Suprapubic skin (tissue), 4 donors: ENCODE measurements at regions not wholly inside any gene's neighbourhood (a gene's known extent, or its start where the extent isn't known, plus 50 kb on each side); places are given as distances from the start of the nearest gene placed in this dataset.

Experiments
- DNase-seq, 2 donors: peaks; one replicate each; pipeline ENCODE4 v3.0.0-alpha.2; 2019; ENCODE audit warnings: low spot score in 2 of 2
- H3K27ac ChIP-seq: fragments of 200-600 bp; sonication (generic); one replicate; pipeline ENCODE4 v1.5.1; 2019
- H3K27me3 ChIP-seq: fragments of 200-600 bp; sonication (generic); one replicate; pipeline ENCODE4 v1.5.1; 2019
- H3K36me3 ChIP-seq: fragments of 200-600 bp; sonication (generic); one replicate; pipeline ENCODE4 v1.5.1; 2019
- H3K4me1 ChIP-seq: fragments of 200-600 bp; sonication (generic); one replicate; pipeline ENCODE4 v1.5.1; 2019
- H3K4me3 ChIP-seq: fragments of 200-600 bp; sonication (generic); one replicate; pipeline ENCODE4 v1.5.1; 2019; ENCODE audit warnings: mild to moderate bottlenecking
- H3K9me3 ChIP-seq: fragments of 200-600 bp; sonication (generic); one replicate; pipeline ENCODE4 v1.5.1; 2019
- EP300 ChIP-seq: sonication (generic); formaldehyde crosslinking; IDR thresholded peaks from one replicate; pipeline ENCODE4 v1.6.1; 2017; ENCODE audit warnings: antibody characterized with exemption
- POLR2A ChIP-seq, 2 donors: fragments of 450-650 bp; IDR thresholded peaks; one replicate each; pipeline ENCODE4 v1.6.1; 2017; ENCODE audit warnings: antibody characterized with exemption in 2 of 2, mild to moderate bottlenecking in 2 of 2, moderate library complexity in 2 of 2
- POLR2AphosphoS5 ChIP-seq, 3 donors: sonication (generic); formaldehyde crosslinking; IDR thresholded peaks; one replicate each; pipeline ENCODE4 v1.6.1; 2017; ENCODE audit warnings: antibody characterized with exemption in 3 of 3
- WGBS: methylation state at CpG from one replicate; pipeline ENCODE4 v1.1.5; 2018; 5-methylcytosine and 5-hydroxymethylcytosine counted together
- TF ChIP-seq, protein P1 (sequence below), 2 donors: fragments of 200-600 bp in 1 of 2; fragments of 450-650 bp in 1 of 2; sonication (generic) in 1 of 2; IDR thresholded peaks; one replicate each; pipeline ENCODE4 v1.5.1; 2016 to 2019; ENCODE audit warnings: antibody characterized with exemption in 2 of 2, mild to moderate bottlenecking in 1 of 2, moderate library complexity in 1 of 2

DNA sequence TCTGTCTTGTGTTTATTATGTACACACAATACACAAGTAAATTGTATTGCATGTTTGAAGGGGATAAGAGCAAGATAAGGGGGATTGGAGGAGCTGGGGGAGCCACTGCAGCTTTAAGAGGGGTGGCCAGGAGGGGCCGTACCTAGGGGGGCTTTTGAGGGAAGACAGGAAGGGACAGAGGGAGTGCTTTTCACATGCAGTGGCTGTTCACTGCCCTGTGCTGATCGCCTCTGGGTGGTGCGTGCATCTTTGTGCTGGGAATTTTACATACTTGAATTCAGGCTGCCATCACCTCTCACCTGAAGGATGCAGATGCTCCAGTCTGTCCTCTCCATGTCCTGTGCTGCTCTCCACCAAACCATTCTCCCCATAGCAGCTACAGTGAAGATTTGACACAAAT is 179.5 kb downstream of the PTPRU start:
- TF ChIP-seq POLR2A (IDR thresholded peaks at IDR 0.05) (no peak), POLR2AphosphoS5 (IDR thresholded peaks at IDR 0.05) (no peak)
- no peaks in the 10 kb centered on the region for H3K4me1 ChIP-seq
- H3K4me3 ChIP-seq: no peak overlapping the region
- DNase-seq: no peak
- no peak overlapping the region for H3K27ac ChIP-seq
- H3K36me3 ChIP-seq: no peaks in the 10 kb centered on the region
- 36% methylated on average over 3 of the region's 3 CpGs for WGBS
- H3K9me3 ChIP-seq: no peaks in the 10 kb centered on the region
- peaks cover 19% of the 10 kb centered on the region for H3K27me3 ChIP-seq

DNA sequence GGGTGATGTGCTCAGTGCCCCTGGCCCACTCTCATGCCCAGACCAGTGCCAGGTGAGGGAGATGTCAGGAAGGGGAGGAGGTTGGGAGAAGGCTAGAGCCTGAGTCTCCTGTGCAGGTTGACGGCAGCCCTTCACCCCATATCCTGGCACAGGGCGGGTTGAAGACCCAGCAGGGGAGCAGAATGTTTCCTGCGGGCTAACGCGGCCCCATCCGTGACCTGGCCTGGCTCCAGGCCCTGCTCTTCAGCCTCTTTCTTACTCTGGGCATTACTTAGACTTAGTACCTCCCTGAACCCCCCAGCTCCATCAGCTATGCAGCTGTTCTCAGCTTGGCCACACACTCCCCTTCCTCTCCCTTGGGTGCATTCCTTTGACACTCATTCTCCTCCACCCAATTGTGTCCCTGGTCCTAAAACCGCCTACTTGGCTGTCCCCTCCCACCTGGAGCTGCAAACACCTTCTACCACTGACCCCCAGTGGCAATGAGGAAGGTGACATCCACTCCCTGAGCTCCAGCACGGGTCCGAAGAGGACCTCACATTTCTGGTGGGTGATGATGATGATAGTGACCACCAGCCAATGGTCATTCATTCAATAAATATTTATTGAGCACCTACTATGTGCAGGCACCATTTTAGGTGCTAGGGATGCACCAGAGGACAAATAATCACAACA is 179.0 kb downstream of the PTPRU start:
- Histone ChIP-seq H3K4me1 (no peaks in the 10 kb centered on the region), H3K9me3 (no peaks in the 10 kb centered on the region), H3K4me3 (no peak overlapping the region), H3K27me3 (peaks cover 19% of the 10 kb centered on the region), H3K36me3 (no peaks in the 10 kb centered on the region), H3K27ac (no peak overlapping the region)
- TF ChIP-seq, protein P1, sequence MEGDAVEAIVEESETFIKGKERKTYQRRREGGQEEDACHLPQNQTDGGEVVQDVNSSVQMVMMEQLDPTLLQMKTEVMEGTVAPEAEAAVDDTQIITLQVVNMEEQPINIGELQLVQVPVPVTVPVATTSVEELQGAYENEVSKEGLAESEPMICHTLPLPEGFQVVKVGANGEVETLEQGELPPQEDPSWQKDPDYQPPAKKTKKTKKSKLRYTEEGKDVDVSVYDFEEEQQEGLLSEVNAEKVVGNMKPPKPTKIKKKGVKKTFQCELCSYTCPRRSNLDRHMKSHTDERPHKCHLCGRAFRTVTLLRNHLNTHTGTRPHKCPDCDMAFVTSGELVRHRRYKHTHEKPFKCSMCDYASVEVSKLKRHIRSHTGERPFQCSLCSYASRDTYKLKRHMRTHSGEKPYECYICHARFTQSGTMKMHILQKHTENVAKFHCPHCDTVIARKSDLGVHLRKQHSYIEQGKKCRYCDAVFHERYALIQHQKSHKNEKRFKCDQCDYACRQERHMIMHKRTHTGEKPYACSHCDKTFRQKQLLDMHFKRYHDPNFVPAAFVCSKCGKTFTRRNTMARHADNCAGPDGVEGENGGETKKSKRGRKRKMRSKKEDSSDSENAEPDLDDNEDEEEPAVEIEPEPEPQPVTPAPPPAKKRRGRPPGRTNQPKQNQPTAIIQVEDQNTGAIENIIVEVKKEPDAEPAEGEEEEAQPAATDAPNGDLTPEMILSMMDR (IDR thresholded peaks at IDR 0.05): no peak
- no peak for TF ChIP-seq EP300
- no peak for TF ChIP-seq POLR2A (IDR thresholded peaks at IDR 0.05)
- TF ChIP-seq POLR2AphosphoS5 (IDR thresholded peaks at IDR 0.05): no peak
- DNase-seq: no peak
- WGBS: 40% methylated on average over 9 of the region's 9 CpGs

DNA sequence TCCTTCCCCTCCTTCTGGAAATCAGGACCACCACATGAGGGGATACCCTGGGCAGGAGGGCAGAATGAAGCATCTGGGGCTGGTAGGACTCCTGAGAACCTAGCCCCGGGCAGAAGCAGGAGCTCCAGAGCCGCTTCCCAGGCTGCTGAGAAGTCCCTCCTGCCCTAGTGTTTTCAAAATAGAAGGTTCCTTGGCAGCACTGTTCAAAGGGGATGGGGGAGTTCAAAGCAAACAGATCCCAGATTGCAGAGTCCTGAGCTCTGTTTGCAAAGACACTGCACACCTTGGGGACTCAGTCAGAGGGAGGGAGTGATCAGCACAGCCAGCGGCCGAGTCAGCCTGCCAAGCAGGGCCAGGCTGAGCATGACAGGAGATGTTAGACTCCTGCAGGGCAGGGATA is 177.8 kb downstream of the PTPRU start:
- no peak for TF ChIP-seq POLR2A (IDR thresholded peaks at IDR 0.05)
- no peak for TF ChIP-seq POLR2AphosphoS5 (IDR thresholded peaks at IDR 0.05)
- TF ChIP-seq EP300: no peak
- TF ChIP-seq, protein P1 (IDR thresholded peaks at IDR 0.05): no peak
- H3K9me3 ChIP-seq: no peaks in the 10 kb centered on the region

DNA sequence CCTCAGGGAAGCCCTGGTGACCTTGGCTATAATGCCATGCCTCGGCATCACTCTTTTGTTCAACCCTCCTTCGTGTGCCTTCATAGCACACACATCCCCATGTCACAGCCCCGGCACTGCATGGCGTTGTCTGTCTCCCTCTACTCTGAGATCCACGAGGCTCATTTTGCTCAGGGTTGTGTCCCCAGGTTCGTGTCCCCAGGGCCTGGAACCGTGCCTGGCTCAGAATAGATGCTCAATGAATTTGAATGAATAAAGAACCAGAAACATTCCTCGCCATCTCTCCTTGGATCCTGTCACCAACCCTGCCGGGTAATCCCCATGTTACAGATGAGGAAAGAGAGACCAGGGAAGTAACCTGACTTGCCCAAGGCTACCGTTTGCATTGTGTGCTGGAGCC is 177.3 kb downstream of the PTPRU start:
- Histone ChIP-seq H3K36me3 (no peaks in the 10 kb centered on the region), H3K9me3 (no peaks in the 10 kb centered on the region), H3K4me1 (no peaks in the 10 kb centered on the region), H3K27ac (no peak overlapping the region), H3K4me3 (no peak overlapping the region), H3K27me3 (peaks cover 29% of the 10 kb centered on the region)
- TF ChIP-seq EP300 (no peak), POLR2AphosphoS5 (IDR thresholded peaks at IDR 0.05) (no peak), POLR2A (IDR thresholded peaks at IDR 0.05) (no peak)
- TF ChIP-seq, protein P1 (IDR thresholded peaks at IDR 0.05): no peak
- DNase-seq: peak in 1 of 2 donors; percentile 48
- WGBS: 71% methylated on average over 10 of the region's 10 CpGs

More for the DNA sequence above, 177.8 kb downstream of the PTPRU start:
- peaks cover 26% of the 10 kb centered on the region for H3K27me3 ChIP-seq
- H3K27ac ChIP-seq: no peak overlapping the region
- H3K36me3 ChIP-seq: no peaks in the 10 kb centered on the region
- no peak overlapping the region for H3K4me3 ChIP-seq
- no peaks in the 10 kb centered on the region for H3K4me1 ChIP-seq
- 53% methylated on average over 4 of the region's 4 CpGs for WGBS
- DNase-seq: no peak

DNA sequence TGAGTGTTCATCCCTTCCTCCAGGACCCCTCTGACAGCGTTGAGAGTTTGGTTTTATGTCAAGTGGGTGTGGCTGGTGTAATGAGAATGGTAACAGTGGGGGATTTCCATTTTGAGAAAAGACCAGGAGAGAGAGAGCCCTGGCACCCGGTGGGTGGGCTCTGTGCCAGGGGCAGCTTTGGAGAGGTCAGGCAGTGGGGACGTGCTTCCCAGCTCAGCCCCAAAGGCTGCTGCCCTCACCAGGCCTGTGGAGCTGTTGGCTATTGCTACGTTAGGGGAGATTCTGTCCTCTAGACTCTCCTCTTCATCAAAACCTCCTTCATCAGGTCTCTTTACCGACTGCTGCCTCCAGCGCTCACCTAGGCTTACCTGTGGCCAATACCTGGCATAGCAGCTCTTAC is 176.3 kb downstream of the PTPRU start:
- no peak for DNase-seq
- H3K27ac ChIP-seq: no peak overlapping the region
- WGBS: 40% methylated on average over 5 of the region's 6 CpGs
- H3K27me3 ChIP-seq: peaks cover 29% of the 10 kb centered on the region
- TF ChIP-seq POLR2AphosphoS5 (IDR thresholded peaks at IDR 0.05) (no peak), POLR2A (IDR thresholded peaks at IDR 0.05) (no peak), EP300 (no peak)
- TF ChIP-seq, protein P1 (IDR thresholded peaks at IDR 0.05): no peak
- H3K4me1 ChIP-seq: no peaks in the 10 kb centered on the region
- no peaks in the 10 kb centered on the region for H3K9me3 ChIP-seq
- H3K36me3 ChIP-seq: no peaks in the 10 kb centered on the region
- no peak overlapping the region for H3K4me3 ChIP-seq

DNA sequence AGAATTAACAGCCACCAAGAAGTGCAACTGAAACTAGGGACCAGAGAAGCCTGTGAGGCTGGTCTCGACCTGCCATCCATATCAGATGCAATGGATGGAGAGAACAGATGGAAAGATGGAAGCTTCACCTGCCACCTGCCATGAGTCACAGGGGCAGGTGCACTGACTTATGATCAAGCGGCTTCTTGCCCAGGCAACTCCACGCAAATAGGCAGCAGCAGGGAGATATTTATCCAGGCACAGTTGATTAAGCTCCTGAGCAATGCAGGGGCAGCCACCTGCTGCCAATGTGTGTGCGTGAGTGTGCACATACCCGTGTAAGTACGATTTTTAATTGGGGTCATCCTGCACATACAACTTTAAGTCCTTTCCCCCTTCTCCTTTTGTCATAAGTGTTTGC is 174.2 kb downstream of the PTPRU start:
- Histone ChIP-seq H3K36me3 (no peaks in the 10 kb centered on the region), H3K27me3 (peaks cover 23% of the 10 kb centered on the region), H3K4me1 (no peaks in the 10 kb centered on the region), H3K9me3 (no peaks in the 10 kb centered on the region), H3K4me3 (no peak overlapping the region), H3K27ac (no peak overlapping the region)
- 57% methylated on average over 6 of the region's 6 CpGs for WGBS
- TF ChIP-seq, protein P1 (IDR thresholded peaks at IDR 0.05): no peak
- no peak for TF ChIP-seq EP300
- no peak for TF ChIP-seq POLR2A (IDR thresholded peaks at IDR 0.05)
- no peak for TF ChIP-seq POLR2AphosphoS5 (IDR thresholded peaks at IDR 0.05)
- no peak for DNase-seq
